Naive thymus-derived CD8-positive, alpha-beta T cell (primary cell): ENCODE measurements at regions not wholly inside any gene's neighbourhood (a gene's known extent, or its start where the extent isn't known, plus 50 kb on each side); places are given as distances from the start of the nearest gene placed in this dataset.
"Not testable (repeated sequence)": the region's sequence is repeated elsewhere in the genome, so short reads cannot be mapped to it uniquely, and the experiment has no call there.

Experiments
- ATAC-seq, 2 donors: fragments of 150-1000 bp; cut with Tn5 transposase in 1 of 2; sonication (Bioruptor Pico), chemical (Tn5 transposase) in 1 of 2; 1 replicate in 1 of 2; 2 replicates in 1 of 2; pipeline ENCODE4 v1.10.0; 2021; ENCODE audit warnings: mild to moderate bottlenecking in 2 of 2, moderate library complexity in 2 of 2
- POLR2A ChIA-PET: fragments of 350-600 bp; sonication (Branson Sonifier 250); formaldehyde crosslinking; loops from one replicate; lab custom pipeline; 2021; ENCODE audit warnings: antibody characterized with exemption; lab: Charles Lee
- DNase-seq, 10 donors: peaks; one replicate each; pipeline versions ENCODE4 v3.0.0 to v3.0.0-alpha.2; 2020 to 2022
- H3K27ac Mint-ChIP-seq, 10 donors: one replicate each; pipeline ENCODE4 v1.8.0; 2020 to 2022; ENCODE audit warnings: mild to moderate bottlenecking in 10 of 10, mixed read lengths in 10 of 10, moderate library complexity in 4 of 10, inconsistent platforms in 1 of 10
- H3K27me3 Mint-ChIP-seq, 5 donors: one replicate each; pipeline ENCODE4 v1.8.0; 2021 to 2022; ENCODE audit warnings: mixed read lengths in 5 of 5
- H3K36me3 Mint-ChIP-seq, 3 donors: one replicate each; pipeline ENCODE4 v1.8.0; 2020 to 2022; ENCODE audit warnings: mixed read lengths in 3 of 3, mild to moderate bottlenecking in 2 of 3, inconsistent platforms in 1 of 3
- H3K4me1 Mint-ChIP-seq, 4 donors: one replicate each; pipeline ENCODE4 v1.8.0; 2021 to 2022; ENCODE audit warnings: mixed read lengths in 4 of 4
- H3K4me3 Mint-ChIP-seq, 10 donors: one replicate each; pipeline ENCODE4 v1.8.0; 2020 to 2022; ENCODE audit warnings: mild to moderate bottlenecking in 10 of 10, mixed read lengths in 10 of 10, moderate library complexity in 6 of 10, inconsistent platforms in 1 of 10
- H3K9me3 Mint-ChIP-seq, 9 donors: one replicate each; pipeline ENCODE4 v1.8.0; 2020 to 2022; ENCODE audit warnings: mixed read lengths in 9 of 9, mild to moderate bottlenecking in 3 of 9, inconsistent platforms in 1 of 9, moderate library complexity in 1 of 9

DNA sequence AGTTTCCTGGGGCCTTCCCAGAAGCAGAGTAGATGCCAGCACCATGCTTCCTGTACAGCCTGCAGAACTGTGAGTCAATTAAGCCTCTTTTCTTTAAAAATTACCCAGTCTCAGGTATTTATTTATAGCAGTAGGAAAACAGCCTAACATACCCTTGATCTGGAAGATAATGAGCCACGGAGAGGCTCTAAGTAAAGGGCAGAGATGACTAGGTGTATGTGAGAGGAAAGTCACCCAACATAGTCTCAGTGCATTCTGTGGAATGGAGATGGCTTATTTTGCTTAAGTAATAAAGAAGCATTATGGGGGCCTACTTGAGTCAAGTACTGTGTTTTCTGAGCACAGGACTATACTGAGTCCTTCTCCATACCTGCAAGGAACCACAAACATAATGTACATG is 199.5 kb downstream of the CPEB2 start:
- no peak overlapping the region for H3K4me3 Mint-ChIP-seq
- no peaks in the 10 kb centered on the region for H3K4me1 Mint-ChIP-seq
- POLR2A ChIA-PET = interaction anchor here (0.6 kb wide), 1 partner anchor 209 kb away, joined by 3 read pairs; no protein-coding TSS in a partner anchor
- peaks cover 0 to 27% (median 14%) of the 10 kb centered on the region in 9 donors for H3K9me3 Mint-ChIP-seq
- ATAC-seq = no peak
- H3K27ac Mint-ChIP-seq = no peak overlapping the region
- no peak for DNase-seq
- peaks cover 0 to 14% (median under 1%) of the 10 kb centered on the region in 3 donors for H3K36me3 Mint-ChIP-seq
- peaks cover 0 to 12% (median 3%) of the 10 kb centered on the region in 5 donors for H3K27me3 Mint-ChIP-seq

DNA sequence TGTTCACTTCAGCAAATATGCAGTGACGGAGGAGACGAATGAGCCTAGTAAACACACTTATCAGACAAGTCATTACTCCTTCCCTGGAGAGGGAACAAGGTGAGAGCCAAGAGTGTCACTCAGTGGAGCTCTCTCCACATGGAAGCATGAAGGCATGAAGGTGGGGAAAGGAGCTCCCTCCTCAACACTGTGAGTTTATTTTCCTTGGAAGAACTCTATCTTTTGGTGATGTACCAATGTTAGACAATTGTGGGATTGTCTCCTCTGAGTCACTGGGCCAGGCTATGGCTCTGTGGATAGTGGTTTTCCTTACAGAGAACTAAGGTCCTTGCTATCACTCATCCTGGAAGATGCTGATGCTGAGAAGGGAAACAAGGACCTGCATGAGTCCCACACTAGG is 200.2 kb downstream of the CPEB2 start:
- H3K4me3 Mint-ChIP-seq = no peak overlapping the region
- POLR2A ChIA-PET = no interaction called here
- H3K9me3 Mint-ChIP-seq = peaks cover 0 to 34% (median 21%) of the 10 kb centered on the region in 9 donors
- no peaks in the 10 kb centered on the region for H3K4me1 Mint-ChIP-seq
- peaks cover 0 to 12% (median 4%) of the 10 kb centered on the region in 5 donors for H3K27me3 Mint-ChIP-seq
- peaks cover 0 to 20% (median 7%) of the 10 kb centered on the region in 3 donors for H3K36me3 Mint-ChIP-seq
- no peak overlapping the region for H3K27ac Mint-ChIP-seq
- DNase-seq (no peak), ATAC-seq (no peak)

DNA sequence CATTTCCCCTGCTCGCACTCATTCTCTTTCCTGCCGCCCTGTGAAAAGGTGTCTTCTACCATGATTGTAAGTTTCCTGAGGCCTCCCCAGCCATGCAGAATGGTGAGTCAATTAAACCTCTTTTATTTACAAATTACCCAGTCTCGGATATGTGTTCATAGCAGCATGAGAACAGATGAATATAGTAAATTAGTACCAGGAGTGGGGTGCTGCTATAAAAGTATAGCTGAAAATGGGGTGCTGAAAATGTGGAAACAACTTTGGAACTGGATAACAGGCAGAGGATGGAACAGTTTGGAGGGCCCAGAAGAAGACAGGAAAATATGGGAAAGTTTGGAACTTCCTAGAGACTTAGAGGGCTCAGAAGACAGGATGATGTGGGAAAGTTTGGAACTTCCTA is 204.2 kb downstream of the CPEB2 start:
- ATAC-seq, POLR2A ChIA-PET, DNase-seq, H3K27ac Mint-ChIP-seq, H3K4me3 Mint-ChIP-seq, H3K4me1 Mint-ChIP-seq: not testable (repeated sequence)
- Mint-ChIP-seq H3K36me3 (peaks cover 0 to 27% (median 14%) of the 10 kb centered on the region in 3 donors), H3K9me3 (peaks cover 0 to 44% (median 27%) of the 10 kb centered on the region in 9 donors), H3K27me3 (peaks cover 3 to 16% (median 10%) of the 10 kb centered on the region in 5 donors)

DNA sequence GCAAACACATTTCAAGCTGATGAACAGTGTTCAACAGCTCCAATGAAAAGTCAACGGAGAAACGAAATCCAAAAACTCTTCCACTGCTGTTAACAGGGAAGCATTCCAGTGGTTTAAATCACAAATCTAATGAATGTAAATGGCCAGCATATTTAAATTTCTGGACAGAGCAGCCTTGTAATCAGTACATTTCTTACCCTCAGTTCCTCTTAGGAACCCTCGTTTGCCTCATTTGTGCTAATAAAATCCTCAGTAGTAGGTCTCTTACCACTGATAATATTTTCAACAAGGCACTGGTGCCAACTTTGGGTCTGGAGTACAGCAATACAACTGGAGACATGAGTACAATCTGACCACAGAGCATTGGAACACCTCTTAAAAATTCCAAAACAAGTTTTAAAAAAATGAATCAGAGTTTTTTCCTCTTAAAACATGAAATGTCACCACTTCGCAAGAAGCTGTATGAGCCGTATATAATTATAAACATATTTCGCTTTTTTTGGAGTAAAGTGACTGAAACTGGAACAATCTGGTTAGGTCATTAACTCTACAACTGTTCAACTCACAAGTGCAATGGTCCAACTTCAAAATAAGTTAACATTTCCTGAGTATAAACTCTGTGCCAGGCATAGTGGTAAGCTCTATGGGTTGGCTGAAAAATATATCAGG is 211.2 kb downstream of the CPEB2 start:
- Mint-ChIP-seq H3K4me3 (no peak overlapping the region), H3K36me3 (peaks cover 0 to 4% (median 0%) of the 10 kb centered on the region in 3 donors), H3K4me1 (no peaks in the 10 kb centered on the region), H3K27me3 (peaks cover 0 to 16% (median 8%) of the 10 kb centered on the region in 5 donors), H3K27ac (peak overlapping the region in 1 of 10 donors; percentile 52), H3K9me3 (peaks cover 0 to 2% (median 0%) of the 10 kb centered on the region in 9 donors)
- DNase-seq = no peak
- no peak for ATAC-seq
- POLR2A ChIA-PET = no interaction called here

DNA sequence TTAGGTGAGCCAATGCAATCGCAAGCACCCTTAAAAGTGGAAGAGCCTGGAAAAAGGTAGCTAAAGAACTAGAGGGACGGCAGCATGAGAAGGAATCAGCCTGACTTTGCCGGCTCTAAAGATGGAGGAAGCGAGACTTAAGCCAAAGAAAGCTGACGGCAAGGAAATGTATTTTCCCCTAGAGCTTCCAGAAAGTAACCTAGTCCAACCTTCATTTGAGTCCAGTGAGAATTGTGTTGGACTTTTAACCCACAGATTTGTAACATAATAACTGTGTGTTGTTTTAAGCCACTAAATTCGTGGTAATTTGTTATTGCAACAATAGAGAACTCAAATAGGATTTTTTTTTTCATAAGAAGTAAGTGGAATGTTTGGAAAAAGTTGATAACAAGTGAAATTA is 212.7 kb upstream of the C1QTNF7 start:
- ATAC-seq = no peak
- Mint-ChIP-seq H3K4me1 (no peaks in the 10 kb centered on the region), H3K4me3 (no peak overlapping the region), H3K36me3 (peaks cover 0 to 4% (median 0%) of the 10 kb centered on the region in 3 donors), H3K9me3 (peaks cover 0 to 2% (median 0%) of the 10 kb centered on the region in 9 donors), H3K27me3 (peaks cover 0 to 14% (median 7%) of the 10 kb centered on the region in 5 donors), H3K27ac (no peak overlapping the region)
- POLR2A ChIA-PET = no interaction called here
- DNase-seq = no peak

DNA sequence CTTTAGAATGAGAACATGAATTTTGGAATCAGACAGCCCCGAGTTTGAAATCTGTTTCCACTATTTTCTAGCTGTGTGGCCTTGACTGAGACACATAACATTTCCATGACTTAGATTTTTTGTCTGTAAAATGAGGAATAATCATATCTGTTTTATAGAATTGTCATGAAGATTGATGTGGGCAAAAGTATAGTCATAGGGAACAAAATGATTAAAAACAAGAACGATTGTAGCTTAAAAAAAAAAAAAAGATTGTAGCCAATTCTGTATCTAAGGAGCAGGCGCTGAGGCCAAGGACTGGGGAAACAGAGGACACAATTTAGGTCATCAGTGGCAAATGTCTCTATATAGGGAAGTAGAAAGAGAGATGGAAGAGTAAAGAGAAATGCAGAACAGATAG is 201.6 kb upstream of the C1QTNF7 start:
- no peaks in the 10 kb centered on the region for H3K36me3 Mint-ChIP-seq
- H3K27ac Mint-ChIP-seq = no peak overlapping the region
- ATAC-seq = no peak
- H3K27me3 Mint-ChIP-seq = peaks cover 0 to 2% (median 0%) of the 10 kb centered on the region in 5 donors
- POLR2A ChIA-PET = no interaction called here
- DNase-seq = no peak
- no peaks in the 10 kb centered on the region for H3K9me3 Mint-ChIP-seq
- H3K4me3 Mint-ChIP-seq = no peak overlapping the region
- no peaks in the 10 kb centered on the region for H3K4me1 Mint-ChIP-seq

DNA sequence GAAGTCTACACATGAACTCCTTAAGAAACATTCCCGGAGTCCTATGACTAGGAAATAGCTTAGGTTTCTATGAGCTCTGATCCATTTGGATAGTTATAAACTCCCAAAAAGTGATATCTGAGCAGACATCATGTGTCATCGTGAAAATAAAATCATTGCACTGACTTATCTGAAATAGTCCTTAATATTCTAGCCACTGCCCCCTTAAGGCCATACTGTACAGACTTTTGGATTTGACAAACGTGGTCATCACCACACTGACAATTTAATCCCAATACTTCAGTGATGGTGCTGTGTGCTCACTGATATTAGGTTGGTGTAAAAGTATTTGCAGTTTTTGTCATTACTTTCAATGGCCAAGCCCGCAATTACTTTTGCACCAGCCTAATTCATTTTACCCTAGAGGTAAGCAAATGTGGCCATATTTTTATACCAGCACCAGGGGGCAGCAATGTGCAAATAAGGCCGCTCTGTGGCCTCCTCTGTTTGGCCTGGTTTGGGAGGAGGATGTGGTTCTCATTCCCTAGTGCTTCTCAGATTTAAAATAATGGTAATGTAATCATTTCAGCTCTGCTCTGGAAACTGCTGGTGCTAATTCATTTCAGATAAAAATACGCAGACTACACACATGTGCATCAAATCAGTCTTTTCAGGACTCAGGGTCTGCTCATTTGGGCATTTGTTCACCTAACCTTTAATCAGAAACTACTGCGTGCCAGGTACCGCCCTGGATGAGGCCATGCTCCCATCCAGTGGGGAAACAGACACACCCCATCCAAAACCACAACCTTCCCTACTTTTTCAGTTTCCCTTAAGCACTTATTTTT is 196.4 kb upstream of the C1QTNF7 start:
- Mint-ChIP-seq H3K27ac (peak overlapping the region in 1 of 10 donors; percentile 43), H3K9me3 (no peaks in the 10 kb centered on the region), H3K27me3 (no peaks in the 10 kb centered on the region), H3K4me1 (peaks cover 22 to 35% (median 32%) of the 10 kb centered on the region in 4 donors), H3K36me3 (no peaks in the 10 kb centered on the region), H3K4me3 (peak overlapping the region in 1 of 10 donors; percentile 16)
- POLR2A ChIA-PET = no interaction called here
- peak; percentile 62 to 92 for ATAC-seq
- peak; percentile 53 to 84 (median 66) for DNase-seq

DNA sequence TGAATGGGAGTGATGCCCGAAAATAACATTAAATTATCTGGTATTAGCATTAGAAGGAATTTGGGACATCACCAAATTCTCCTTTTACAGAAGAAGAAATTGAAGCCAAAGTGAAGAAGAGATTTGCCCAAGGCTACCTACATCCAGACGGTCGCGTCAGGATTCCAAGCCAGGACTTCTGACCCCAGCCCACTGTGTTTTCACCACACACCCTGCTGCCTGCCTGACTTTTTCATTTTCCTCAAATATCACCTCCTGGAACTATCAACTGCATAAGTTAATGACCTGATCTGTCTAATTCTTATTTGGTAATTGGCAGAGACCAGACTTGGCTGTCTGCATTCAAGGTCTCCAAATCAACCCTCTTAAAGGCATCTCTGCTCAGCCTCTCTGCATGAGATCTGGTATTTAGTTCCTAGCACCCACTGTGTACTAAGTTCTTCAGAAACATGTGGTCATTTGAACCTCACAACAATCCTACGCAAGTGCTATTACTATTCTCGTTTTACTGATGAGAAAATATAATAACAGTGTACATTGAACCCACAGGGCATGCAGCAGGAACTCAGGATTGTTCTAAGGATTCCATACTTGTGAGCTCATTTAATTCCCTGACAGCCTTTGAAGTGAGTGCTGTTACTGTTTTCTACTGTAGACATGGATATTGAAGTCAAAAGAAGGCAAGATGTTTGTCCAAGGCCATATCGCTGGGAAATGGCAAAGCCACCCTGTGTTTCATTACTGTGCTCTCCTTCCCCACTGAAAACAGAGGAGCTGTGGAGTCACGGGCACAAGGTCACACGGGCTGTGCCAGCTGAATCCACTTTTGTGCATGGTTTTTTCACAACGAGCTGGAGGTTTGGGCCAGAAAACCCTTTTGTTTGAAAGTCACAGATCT is 195.2 kb upstream of the C1QTNF7 start:
- DNase-seq = peak in 1 of 10 donors; percentile 12

DNA sequence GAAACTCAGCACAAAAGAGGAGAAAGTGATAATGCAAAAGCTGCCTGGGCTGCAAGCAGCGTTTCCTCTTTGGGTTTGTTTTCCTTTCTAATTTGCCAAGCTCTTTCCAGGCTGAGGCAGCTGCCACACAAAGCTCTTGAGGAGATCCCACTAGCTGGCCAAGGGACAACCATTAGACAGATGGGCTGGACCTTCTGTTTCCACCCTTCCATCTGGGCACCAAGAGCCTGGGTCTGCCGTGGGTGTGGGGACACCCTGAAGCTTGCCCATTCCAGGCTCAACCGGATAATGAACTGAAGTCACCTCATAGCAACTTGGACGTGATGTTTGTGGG is 194.6 kb upstream of the C1QTNF7 start:
- Mint-ChIP-seq H3K4me3 (peak overlapping the region; percentile 44 to 88 (median 70)), H3K27ac (peak overlapping the region; percentile 15 to 91 (median 78)), H3K9me3 (no peaks in the 10 kb centered on the region), H3K36me3 (no peaks in the 10 kb centered on the region), H3K4me1 (peaks cover 22 to 35% (median 32%) of the 10 kb centered on the region in 4 donors), H3K27me3 (peaks cover 0 to 1% (median 0%) of the 10 kb centered on the region in 5 donors)
- ATAC-seq = peak; percentile 15 to 38
- DNase-seq = peak in 2 of 10 donors; percentile 12 to 20
- POLR2A ChIA-PET = no interaction called here

More for the DNA sequence above, 195.2 kb upstream of the C1QTNF7 start:
- Mint-ChIP-seq H3K9me3 (no peaks in the 10 kb centered on the region), H3K4me1 (peaks cover 22 to 35% (median 32%) of the 10 kb centered on the region in 4 donors), H3K27ac (peak overlapping the region; percentile 15 to 91 (median 78)), H3K36me3 (no peaks in the 10 kb centered on the region), H3K4me3 (peak overlapping the region in 9 of 10 donors; percentile 44 to 88 (median 70)), H3K27me3 (peaks cover 0 to 1% (median 0%) of the 10 kb centered on the region in 5 donors)
- POLR2A ChIA-PET = no interaction called here
- no peak for ATAC-seq

DNA sequence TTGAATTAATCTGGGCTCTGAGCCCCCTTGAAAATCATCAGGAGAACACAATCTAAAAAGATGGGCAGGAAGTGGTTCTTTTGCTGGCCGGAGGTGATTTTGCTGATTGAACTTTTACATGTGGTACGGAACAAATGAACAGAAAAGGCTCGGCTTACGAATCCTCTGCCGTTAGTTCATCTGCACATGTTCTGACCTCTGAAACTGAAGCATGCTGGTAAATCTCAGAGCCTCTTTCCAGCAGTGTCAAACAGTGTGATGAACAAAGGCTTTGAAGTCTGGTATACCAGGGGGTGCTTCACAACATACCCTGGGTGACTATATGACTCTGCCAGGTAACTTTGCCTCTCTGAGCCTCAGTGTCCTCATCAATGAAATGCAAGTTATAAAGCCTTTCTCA is 194.2 kb upstream of the C1QTNF7 start:
- peak in 4 of 10 donors; percentile 12 to 44 (median 27) for DNase-seq
- Mint-ChIP-seq H3K4me1 (peaks cover 22 to 35% (median 32%) of the 10 kb centered on the region in 4 donors), H3K4me3 (peak overlapping the region; percentile 44 to 88 (median 70)), H3K27me3 (peaks cover 0 to 1% (median 0%) of the 10 kb centered on the region in 5 donors), H3K27ac (peak overlapping the region; percentile 15 to 91 (median 78)), H3K9me3 (no peaks in the 10 kb centered on the region), H3K36me3 (no peaks in the 10 kb centered on the region)
- peak; percentile 64 to 85 for ATAC-seq
- POLR2A ChIA-PET = no interaction called here

DNA sequence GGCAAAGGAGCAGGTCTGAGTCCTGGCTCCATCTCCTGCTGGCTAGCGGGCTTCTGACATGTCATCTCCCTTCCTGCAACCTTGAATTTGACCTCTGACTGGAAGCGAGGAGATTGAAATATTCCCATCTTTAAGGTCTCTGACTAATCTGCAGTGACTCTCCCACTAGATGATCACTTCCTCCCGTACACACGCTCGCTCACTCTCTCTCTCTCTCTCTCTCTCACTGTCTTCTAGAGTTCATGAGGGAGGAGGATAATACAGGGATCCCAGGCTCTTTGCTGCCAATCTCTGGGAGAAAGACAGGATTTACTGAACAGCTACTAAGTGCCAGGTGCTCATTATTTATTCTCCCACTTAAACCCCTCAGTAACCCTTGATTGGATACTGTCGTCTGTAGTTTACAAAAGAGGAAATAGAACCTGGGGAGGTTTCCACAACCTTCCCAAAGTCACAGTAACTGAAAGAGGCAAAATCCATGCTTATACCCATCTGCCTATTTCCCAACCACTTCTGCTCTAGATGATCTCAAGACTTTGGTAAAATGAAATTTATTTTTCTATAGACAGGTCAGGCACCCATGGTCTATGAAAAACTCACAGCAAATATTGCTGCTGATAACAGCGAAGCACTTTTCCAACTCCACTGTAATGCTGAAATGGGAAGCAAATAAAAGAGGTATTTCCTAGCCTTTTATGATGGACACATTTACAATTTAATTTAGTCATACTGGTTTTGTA is 193.5 kb upstream of the C1QTNF7 start:
- ATAC-seq (no peak), DNase-seq (no peak)
- POLR2A ChIA-PET = no interaction called here
- no peaks in the 10 kb centered on the region for H3K36me3 Mint-ChIP-seq
- H3K4me1 Mint-ChIP-seq = peaks cover 22 to 35% (median 32%) of the 10 kb centered on the region in 4 donors
- peak overlapping the region; percentile 44 to 88 (median 70) for H3K4me3 Mint-ChIP-seq
- H3K9me3 Mint-ChIP-seq = no peaks in the 10 kb centered on the region
- H3K27me3 Mint-ChIP-seq = peaks cover 0 to 1% (median 0%) of the 10 kb centered on the region in 5 donors
- H3K27ac Mint-ChIP-seq = peak overlapping the region; percentile 15 to 91 (median 78)

DNA sequence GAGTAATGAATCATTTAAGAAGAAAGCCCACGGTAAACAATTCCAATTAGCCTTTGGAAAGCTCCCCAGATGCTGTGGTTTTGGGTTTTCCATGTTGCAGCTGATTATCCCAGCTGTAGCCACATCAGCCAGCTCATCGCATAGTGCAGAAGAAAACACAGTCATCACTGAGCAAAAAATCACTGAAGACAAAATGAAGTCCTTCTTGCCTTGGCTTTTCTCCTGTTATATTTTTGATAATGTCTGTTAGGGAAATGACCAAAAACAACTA is 193.0 kb upstream of the C1QTNF7 start:
- peaks cover 22 to 35% (median 32%) of the 10 kb centered on the region in 4 donors for H3K4me1 Mint-ChIP-seq
- H3K27ac Mint-ChIP-seq = peak overlapping the region in 1 of 10 donors; percentile 85
- H3K4me3 Mint-ChIP-seq = peak overlapping the region in 1 of 10 donors; percentile 88
- DNase-seq (no peak), ATAC-seq (no peak)
- POLR2A ChIA-PET = no interaction called here
- no peaks in the 10 kb centered on the region for H3K36me3 Mint-ChIP-seq
- H3K27me3 Mint-ChIP-seq = peaks cover 0 to 1% (median 0%) of the 10 kb centered on the region in 5 donors
- H3K9me3 Mint-ChIP-seq = no peaks in the 10 kb centered on the region
